Liver (tissue), 8 donors: ENCODE measurements at regions not wholly inside any gene's neighbourhood (a gene's known extent, or its start where the extent isn't known, plus 50 kb on each side); places are given as distances from the start of the nearest gene placed in this dataset.

ENCODE experiments used
- DNase-seq: peaks from one replicate; pipeline ENCODE4 v3.0.0-alpha.2; 2017; ENCODE audit warnings: low spot score
- H3K27ac ChIP-seq, 2 donors: one replicate each; pipeline ENCODE4 v1.7.0; 2013; ENCODE audit warnings: inconsistent platforms in 2 of 2, low read length in 2 of 2, control low read depth in 1 of 2, low read depth in 1 of 2, mild to moderate bottlenecking in 1 of 2
- H3K27me3 ChIP-seq, 4 donors: one replicate each; pipeline versions ENCODE4 v1.6.1 to v1.7.0; 2013; ENCODE audit warnings: low read length in 3 of 4, inconsistent platforms in 1 of 4, mild to moderate bottlenecking in 1 of 4, moderate library complexity in 1 of 4; ENCODE audit not compliant: control insufficient read depth in 4 of 4, insufficient read depth in 4 of 4
- H3K36me3 ChIP-seq, 4 donors: one replicate each; pipeline versions ENCODE4 v1.6.1 to v1.7.0; 2013; ENCODE audit warnings: low read length in 3 of 4, mild to moderate bottlenecking in 3 of 4, low read depth in 1 of 4, moderate library complexity in 1 of 4; ENCODE audit not compliant: control insufficient read depth in 4 of 4, insufficient read depth in 3 of 4
- H3K4me1 ChIP-seq, 4 donors: one replicate each; pipeline versions ENCODE4 v1.6.1 to v1.7.0; 2013; ENCODE audit warnings: low read length in 3 of 4, mild to moderate bottlenecking in 3 of 4, moderate library complexity in 1 of 4; ENCODE audit not compliant: control insufficient read depth in 4 of 4, insufficient read depth in 4 of 4
- H3K4me3 ChIP-seq, 3 donors: one replicate each; pipeline versions ENCODE4 v1.6.1 to v1.7.0; 2013; ENCODE audit warnings: low read length in 3 of 3, control low read depth in 1 of 3, low read depth in 1 of 3, mild to moderate bottlenecking in 1 of 3
- H3K9ac ChIP-seq, 2 donors: one replicate each; pipeline ENCODE4 v1.7.0; 2013; ENCODE audit warnings: low read length in 2 of 2, mild to moderate bottlenecking in 2 of 2, moderate library complexity in 2 of 2, control low read depth in 1 of 2, low read depth in 1 of 2
- H3K9me3 ChIP-seq, 4 donors: one replicate each; pipeline versions ENCODE4 v1.6.1 to v1.7.0; 2013; ENCODE audit warnings: low read length in 3 of 4; ENCODE audit not compliant: control insufficient read depth in 4 of 4
- CTCF ChIP-seq: fragments of 150-350 bp; IDR thresholded peaks from 2 replicates; pipeline ENCODE4 v1.5.1; 2017; ENCODE audit warnings: improper control_type of control experiment, low read depth, low read length; ENCODE audit not compliant: missing input control
- EGR1 ChIP-seq, 2 donors: IDR thresholded peaks; 2 replicates each; pipeline ENCODE4 v1.6.1; 2016 to 2018; ENCODE audit warnings: antibody characterized with exemption in 2 of 2, low read depth in 2 of 2
- FOXA1 ChIP-seq: IDR thresholded peaks from 2 replicates; pipeline ENCODE4 v1.6.1; 2016; ENCODE audit warnings: antibody characterized with exemption
- FOXA2 ChIP-seq: IDR thresholded peaks from 2 replicates; pipeline ENCODE4 v1.6.1; 2016; ENCODE audit warnings: antibody characterized with exemption
- GABPA ChIP-seq, 2 donors: IDR thresholded peaks in 1 of 2; conservative IDR thresholded peaks in 1 of 2; 2 replicates each; pipeline ENCODE4 v1.6.1; 2016; ENCODE audit warnings: antibody characterized with exemption in 2 of 2, mild to moderate bottlenecking in 1 of 2, moderate library complexity in 1 of 2
- HNF4A ChIP-seq, 2 donors: conservative IDR thresholded peaks; 2 replicates each; pipeline ENCODE4 v1.6.1; 2016; ENCODE audit warnings: antibody characterized with exemption in 2 of 2, mild to moderate bottlenecking in 2 of 2
- HNF4G ChIP-seq: IDR thresholded peaks from 2 replicates; pipeline ENCODE4 v1.6.1; 2016; ENCODE audit warnings: antibody characterized with exemption
- JUND ChIP-seq, 2 donors: IDR thresholded peaks; 2 replicates each; pipeline ENCODE4 v1.6.1; 2016; ENCODE audit warnings: antibody characterized with exemption in 2 of 2
- NR2F2 ChIP-seq: IDR thresholded peaks from 2 replicates; pipeline ENCODE4 v1.6.1; 2016; ENCODE audit warnings: antibody characterized with exemption
- RAD21 ChIP-seq, 2 donors: IDR thresholded peaks; 2 replicates each; pipeline ENCODE4 v1.6.1; 2016; ENCODE audit warnings: antibody characterized with exemption in 2 of 2, mild to moderate bottlenecking in 2 of 2
- REST ChIP-seq: IDR thresholded peaks from 2 replicates; pipeline ENCODE4 v1.6.1; 2016; ENCODE audit warnings: antibody characterized with exemption, mild to moderate bottlenecking
- RXRA ChIP-seq, 2 donors: IDR thresholded peaks; 2 replicates each; pipeline ENCODE4 v1.6.1; 2017 to 2018; ENCODE audit warnings: antibody characterized with exemption in 2 of 2, mild to moderate bottlenecking in 1 of 2
- SP1 ChIP-seq: IDR thresholded peaks from 2 replicates; pipeline ENCODE4 v1.6.1; 2018; ENCODE audit warnings: antibody characterized with exemption, mild to moderate bottlenecking
- TAF1 ChIP-seq: conservative IDR thresholded peaks from 2 replicates; pipeline ENCODE4 v1.6.1; 2016; ENCODE audit warnings: antibody characterized with exemption, mild to moderate bottlenecking
- YY1 ChIP-seq: IDR thresholded peaks from 2 replicates; pipeline ENCODE4 v1.6.1; 2016; ENCODE audit warnings: antibody characterized with exemption, mild to moderate bottlenecking
- ZBTB33 ChIP-seq: IDR thresholded peaks from 2 replicates; pipeline ENCODE4 v1.6.1; 2016; ENCODE audit warnings: antibody characterized with exemption
- WGBS: extraction: QIAGEN DNeasy Blood & Tissue Kit; methylation state at CpG from one replicate; pipeline ENCODE4 v1.1.7; 2013; 5-methylcytosine and 5-hydroxymethylcytosine counted together
- TF ChIP-seq, protein P1 (sequence below): IDR thresholded peaks from 2 replicates; pipeline ENCODE4 v1.6.1; 2016; ENCODE audit warnings: antibody characterized with exemption
- TF ChIP-seq, protein P2 (sequence below): IDR thresholded peaks from 2 replicates; pipeline ENCODE4 v1.6.1; 2016; ENCODE audit warnings: antibody characterized with exemption
- donor health status: healthy.
- donor health status: healthy.
- donor health status: healthy.
- donor health status: healthy.
- donor health status: healthy.

DNA sequence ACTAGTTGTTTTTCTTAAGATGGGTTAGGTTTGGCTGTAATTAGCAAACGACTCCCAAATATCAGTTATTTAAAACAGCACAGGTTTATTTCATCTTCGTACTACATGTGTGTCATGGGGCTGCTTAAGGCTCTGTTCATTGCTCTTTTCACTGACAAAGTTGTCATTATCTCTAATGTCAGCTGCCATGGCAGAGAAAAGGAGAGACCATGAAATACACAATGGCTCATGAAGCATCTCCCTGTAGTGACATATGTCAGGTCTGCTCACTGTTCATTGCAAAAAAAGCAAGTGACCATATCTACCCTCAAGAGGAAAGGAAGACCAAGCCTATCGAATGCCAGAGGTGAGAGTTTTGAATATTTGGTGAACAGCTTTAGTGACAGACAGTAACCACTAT lies 52.2 kb upstream of the PCDH7 start:
- no peaks in the 10 kb centered on the region for H3K27me3 ChIP-seq

DNA sequence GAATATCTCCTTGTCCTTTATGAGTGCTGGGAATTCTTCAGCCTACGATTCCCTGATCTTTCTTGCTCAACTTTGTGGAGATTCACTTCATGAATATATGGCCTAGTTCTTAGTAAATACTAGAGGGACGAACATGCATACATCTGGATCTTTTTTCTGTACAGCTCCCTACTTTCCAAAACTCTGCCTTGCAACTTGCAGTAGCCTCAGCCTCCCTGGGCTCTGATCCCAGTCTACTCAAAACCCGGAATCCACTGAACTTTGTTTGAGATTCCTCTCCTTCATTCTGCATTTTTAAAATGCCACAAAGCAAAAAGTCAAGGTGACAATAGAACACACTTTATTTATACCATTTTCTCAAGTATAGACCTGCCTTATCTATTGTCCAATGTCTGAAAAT lies 50.0 kb upstream of the PCDH7 start:
- H3K9ac ChIP-seq: no peak overlapping the region
- 65% methylated on average over 3 of the region's 3 CpGs for WGBS

More for the DNA sequence above, 52.2 kb upstream of the PCDH7 start:
- H3K4me3 ChIP-seq: no peak overlapping the region
- no peak overlapping the region for H3K9ac ChIP-seq
- no peak overlapping the region for H3K27ac ChIP-seq
- 67% methylated on average over 3 of the region's 3 CpGs for WGBS
- no peaks in the 10 kb centered on the region for H3K36me3 ChIP-seq
- no peaks in the 10 kb centered on the region for H3K9me3 ChIP-seq
- no peak for DNase-seq
- no peaks in the 10 kb centered on the region for H3K4me1 ChIP-seq
- no peak for TF ChIP-seq CTCF
- TF ChIP-seq, protein P1, sequence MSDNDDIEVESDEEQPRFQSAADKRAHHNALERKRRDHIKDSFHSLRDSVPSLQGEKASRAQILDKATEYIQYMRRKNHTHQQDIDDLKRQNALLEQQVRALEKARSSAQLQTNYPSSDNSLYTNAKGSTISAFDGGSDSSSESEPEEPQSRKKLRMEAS: no peak
- TF ChIP-seq JUND (IDR thresholded peaks at IDR 0.05): no peak
- no peak for TF ChIP-seq ZBTB33
- TF ChIP-seq GABPA (IDR thresholded peaks at IDR 0.05 in 1 of 2, conservative IDR thresholded peaks at IDR 0.05 in 1 of 2): no peak
- TF ChIP-seq, protein P2, sequence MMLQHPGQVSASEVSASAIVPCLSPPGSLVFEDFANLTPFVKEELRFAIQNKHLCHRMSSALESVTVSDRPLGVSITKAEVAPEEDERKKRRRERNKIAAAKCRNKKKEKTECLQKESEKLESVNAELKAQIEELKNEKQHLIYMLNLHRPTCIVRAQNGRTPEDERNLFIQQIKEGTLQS: no peak
- no peak for TF ChIP-seq YY1
- TF ChIP-seq FOXA1: no peak
- no peak for TF ChIP-seq RXRA (IDR thresholded peaks at IDR 0.05)
- no peak for TF ChIP-seq SP1
- TF ChIP-seq HNF4A (conservative IDR thresholded peaks at IDR 0.05): no peak
- TF ChIP-seq NR2F2: no peak
- no peak for TF ChIP-seq EGR1 (IDR thresholded peaks at IDR 0.05; ENCODE audit: low read depth in 2 of 2)
- no peak for TF ChIP-seq FOXA2
- no peak for TF ChIP-seq RAD21 (IDR thresholded peaks at IDR 0.05)
- TF ChIP-seq TAF1: no peak
- no peak for TF ChIP-seq HNF4G

More for the DNA sequence above, 50.0 kb upstream of the PCDH7 start:
- no peak for DNase-seq
- Histone ChIP-seq H3K4me1 (no peaks in the 10 kb centered on the region), H3K27ac (no peak overlapping the region), H3K9me3 (no peaks in the 10 kb centered on the region), H3K4me3 (no peak overlapping the region), H3K27me3 (no peaks in the 10 kb centered on the region), H3K36me3 (no peaks in the 10 kb centered on the region)
- TF ChIP-seq RAD21 (IDR thresholded peaks at IDR 0.05) (no peak), JUND (IDR thresholded peaks at IDR 0.05) (no peak), NR2F2 (no peak), EGR1 (IDR thresholded peaks at IDR 0.05; ENCODE audit: low read depth in 2 of 2) (no peak), CTCF (no peak), FOXA1 (no peak), GABPA (IDR thresholded peaks at IDR 0.05 in 1 of 2, conservative IDR thresholded peaks at IDR 0.05 in 1 of 2) (no peak), REST (no peak), RXRA (IDR thresholded peaks at IDR 0.05) (no peak), TAF1 (no peak)
- TF ChIP-seq, protein P1: no peak
